K562 (cell line): ENCODE measurements at regions not wholly inside any gene's neighbourhood (a gene's known extent, or its start where the extent isn't known, plus 50 kb on each side); places are given as distances from the start of the nearest gene placed in this dataset.
A peak's percentile ranks its signal among the peaks of the same experiment; 100 is the strongest.

Experiments
- CREM ChIP-seq: IDR thresholded peaks from 2 replicates; pipeline ENCODE4 v1.6.1; 2014; ENCODE audit warnings: antibody characterized with exemption, low read depth
- E2F3 ChIP-seq: fragments of 250-450 bp; sonication (Bioruptor Pico); IDR thresholded peaks from 2 replicates; pipeline ENCODE4 v1.4.0; 2020; ENCODE audit warnings: mild to moderate bottlenecking
- E2F8 ChIP-seq: fragments of 450-650 bp; IDR thresholded peaks from 2 replicates; pipeline ENCODE4 v1.7.1; 2018; ENCODE audit warnings: mild to moderate bottlenecking, low read depth; ENCODE audit not compliant: partially characterized antibody
- EP300 ChIP-seq: IDR thresholded peaks from 2 replicates; pipeline ENCODE4 v1.6.1; 2012; ENCODE audit warnings: low read length, improper control_type of control experiment
- LEF1 ChIP-seq: fragments of 450-650 bp; IDR thresholded peaks from 2 replicates; pipeline ENCODE4 v1.6.1; 2016; ENCODE audit warnings: mild to moderate bottlenecking
- PBX2 ChIP-seq, 2 experiments: IDR thresholded peaks in 1 of 2; conservative IDR thresholded peaks in 1 of 2; 2 replicates each; pipeline ENCODE4 v1.6.1; 2016; ENCODE audit warnings: low read depth in 2 of 2, mild to moderate bottlenecking in 1 of 2, missing compliant biosample characterization in 1 of 2, missing genetic modification characterization in 1 of 2, moderate library complexity in 1 of 2
- PKNOX1 ChIP-seq: fragments of 450-650 bp; IDR thresholded peaks from 2 replicates; pipeline ENCODE4 v1.6.1; 2016
- TCF15 ChIP-seq: fragments of 250-450 bp; sonication (Bioruptor Pico); IDR thresholded peaks from 2 replicates; pipeline ENCODE4 v1.8.0; 2022; ENCODE audit warnings: moderate library complexity, mild to moderate bottlenecking, inconsistent platforms
- ZBTB11 ChIP-seq, 3 experiments: fragments of 200-800 bp in 1 of 3; fragments of 250-450 bp in 1 of 3; fragments of 450-650 bp in 1 of 3; sonication (Bioruptor Pico) in 1 of 3; sonication (Bioruptor generic) in 1 of 3; formaldehyde crosslinking in 1 of 3; IDR thresholded peaks; 2 replicates each; pipeline versions ENCODE4 v1.6.1 to v1.8.0; 2016 to 2022; ENCODE audit warnings: mild to moderate bottlenecking in 2 of 3, missing genetic modification characterization in 2 of 3, missing compliant biosample characterization in 1 of 3, moderate library complexity in 1 of 3
- ZBTB26 ChIP-seq: fragments of 450-650 bp; formaldehyde crosslinking; IDR thresholded peaks from 2 replicates; pipeline ENCODE4 v1.4.0; 2022; ENCODE audit warnings: missing genetic modification characterization
- ZNF354B ChIP-seq: fragments of 250-450 bp; sonication (Bioruptor Pico); IDR thresholded peaks from 2 replicates; pipeline ENCODE4 v1.4.0; 2020
- ZNF395 ChIP-seq: fragments of 200-800 bp; sonication (Bioruptor generic); IDR thresholded peaks from 2 replicates; pipeline ENCODE4 v1.6.1; 2017; ENCODE audit warnings: missing genetic modification characterization, missing compliant biosample characterization

- no peak for TF ChIP-seq LEF1
- TF ChIP-seq CREM: peak; percentile 59
- TF ChIP-seq ZBTB11 (CRISPR knock-in tag; IDR thresholded peaks at IDR 0.05): peak in 1 of 3 experiments; percentile 71; a peak in 1 of 6 replicates
- 0 out of 2 replicates have a peak, but pooled peaks have one; percentile 7 for TF ChIP-seq ZBTB26 (CRISPR knock-in tag)
- 0 out of 2 replicates have a peak, but pooled peaks have one; percentile 46 for TF ChIP-seq ZNF395
- TF ChIP-seq PBX2 (CRISPR knock-in tag; IDR thresholded peaks at IDR 0.05; ENCODE audit: low read depth): no peak
- TF ChIP-seq PBX2 (tag; conservative IDR thresholded peaks at IDR 0.05; ENCODE audit: low read depth): no peak
- TF ChIP-seq TCF15: no peak
- peak; percentile 2 for TF ChIP-seq E2F8
- no peak for TF ChIP-seq EP300
- no peak for TF ChIP-seq E2F3
- peak; percentile 63; the same call in 1 of the 2 replicates for TF ChIP-seq ZNF354B (CRISPR knock-in tag)
- no peak for TF ChIP-seq PKNOX1
These were observed 134.0 kb downstream of the SLC1A3 start (continued) for GRCh38 chr5:36740259-36740898.
